ENCODE measurements at regions not wholly inside any gene's neighbourhood (a gene's known extent, or its start where the extent isn't known, plus 50 kb on each side); places are given as distances from the start of the nearest gene placed in this dataset.
"Not testable (repeated sequence)": the region's sequence is repeated elsewhere in the genome, so short reads cannot be mapped to it uniquely, and the experiment has no call there.

GRCh38 chr6:147651-148050 is 144.6 kb upstream of the DUSP22 start:
- not testable (repeated sequence) for DNase-seq

- DNase-seq: not testable (repeated sequence)
These were observed 144.0 kb upstream of the DUSP22 start for GRCh38 chr6:148051-148984.

- DNase-seq: not testable (repeated sequence)
These were observed 142.1 kb upstream of the DUSP22 start for GRCh38 chr6:150147-150546.

GRCh38 chr6:152436-152835 is 139.9 kb upstream of the DUSP22 start:
- not testable (repeated sequence) for DNase-seq

GRCh38 chr6:153026-153425 is 139.3 kb upstream of the DUSP22 start:
- DNase-seq: not testable (repeated sequence)

GRCh38 chr6:153867-154266 is 138.4 kb upstream of the DUSP22 start:
- DNase-seq: not testable (repeated sequence)

- DNase-seq: not testable (repeated sequence)
These were observed 137.8 kb upstream of the DUSP22 start for GRCh38 chr6:154321-155092.

GRCh38 chr6:156010-156409 is 136.3 kb upstream of the DUSP22 start:
- no peak for DNase-seq

GRCh38 chr6:156441-157140 is 135.7 kb upstream of the DUSP22 start:
- DNase-seq: not testable (repeated sequence)

GRCh38 chr6:157176-157575 is 135.1 kb upstream of the DUSP22 start:
- not testable (repeated sequence) for DNase-seq

- not testable (repeated sequence) for DNase-seq
These were observed 130.6 kb upstream of the DUSP22 start for GRCh38 chr6:161657-162056.

- DNase-seq: no peak
These were observed 127.6 kb upstream of the DUSP22 start for GRCh38 chr6:164720-165119.

GRCh38 chr6:165263-165662 is 127.0 kb upstream of the DUSP22 start:
- no peak for DNase-seq

- no peak for DNase-seq
These were observed 126.4 kb upstream of the DUSP22 start for GRCh38 chr6:165906-166305.

- DNase-seq: peak in 1 of 2 donors; percentile 30
These were observed 123.3 kb upstream of the DUSP22 start for GRCh38 chr6:168865-169455.

- no peak for DNase-seq
These were observed 118.3 kb upstream of the DUSP22 start for GRCh38 chr6:174036-174435.

GRCh38 chr6:175680-176079 is 116.6 kb upstream of the DUSP22 start:
- DNase-seq: no peak

GRCh38 chr6:176766-177165 is 115.5 kb upstream of the DUSP22 start:
- no peak for DNase-seq

- no peak for DNase-seq
These were observed 114.2 kb upstream of the DUSP22 start for GRCh38 chr6:178119-178518.

- DNase-seq: not testable (repeated sequence)
These were observed 113.4 kb upstream of the DUSP22 start for GRCh38 chr6:178929-179328.

- DNase-seq: no peak
These were observed 112.8 kb upstream of the DUSP22 start for GRCh38 chr6:179340-179950.

Data from right lung (tissue), 2 donors.